Inferior parietal cortex (tissue), 1 donor: ENCODE measurements at regions not wholly inside any gene's neighbourhood (a gene's known extent, or its start where the extent isn't known, plus 50 kb on each side); places are given as distances from the start of the nearest gene placed in this dataset.
"Not testable (repeated sequence)": the region's sequence is repeated elsewhere in the genome, so short reads cannot be mapped to it uniquely, and the experiment has no call there.

Source experiments
- DNase-seq: peaks from one replicate; pipeline ENCODE4 v3.0.0-alpha.2; 2016; ENCODE audit errors: extremely low spot score

- DNase-seq: no peak
Measured at GRCh38 chr5:120329095-120329494, 135.0 kb upstream of the PRR16 start.

GRCh38 chr5:120330558-120330957 is 133.5 kb upstream of the PRR16 start:
- DNase-seq: no peak

GRCh38 chr5:120344181-120344580 is 119.9 kb upstream of the PRR16 start:
- DNase-seq: no peak

- no peak for DNase-seq
Measured at GRCh38 chr5:120345947-120346346, 118.2 kb upstream of the PRR16 start.

- not testable (repeated sequence) for DNase-seq
Measured at GRCh38 chr5:120351071-120351470, 113.0 kb upstream of the PRR16 start.

GRCh38 chr5:120354126-120354525 is 110.0 kb upstream of the PRR16 start:
- no peak for DNase-seq

GRCh38 chr5:120358949-120359348 is 105.2 kb upstream of the PRR16 start:
- DNase-seq: no peak

GRCh38 chr5:120361941-120362340 is 102.2 kb upstream of the PRR16 start:
- DNase-seq: no peak

- DNase-seq: no peak
Measured at GRCh38 chr5:120362426-120362825, 101.7 kb upstream of the PRR16 start.

GRCh38 chr5:120365656-120366446 is 98.2 kb upstream of the PRR16 start:
- no peak for DNase-seq

GRCh38 chr5:120367896-120368634 is 96.0 kb upstream of the PRR16 start:
- DNase-seq: no peak

GRCh38 chr5:120368923-120369715 is 95.0 kb upstream of the PRR16 start:
- no peak for DNase-seq

GRCh38 chr5:120372899-120373298 is 91.2 kb upstream of the PRR16 start:
- DNase-seq: no peak

- no peak for DNase-seq
Measured at GRCh38 chr5:120375248-120375647, 88.9 kb upstream of the PRR16 start.

- DNase-seq: no peak
Measured at GRCh38 chr5:120380644-120381043, 83.5 kb upstream of the PRR16 start.

GRCh38 chr5:120382833-120383232 is 81.3 kb upstream of the PRR16 start:
- DNase-seq: no peak

- DNase-seq: no peak
Measured at GRCh38 chr5:120386981-120387380, 77.1 kb upstream of the PRR16 start.

GRCh38 chr5:120388016-120388781 is 75.9 kb upstream of the PRR16 start:
- DNase-seq: no peak

- no peak for DNase-seq
Measured at GRCh38 chr5:120394259-120394658, 69.8 kb upstream of the PRR16 start.

- no peak for DNase-seq
Measured at GRCh38 chr5:120396186-120396585, 67.9 kb upstream of the PRR16 start.

GRCh38 chr5:120400356-120400755 is 63.7 kb upstream of the PRR16 start:
- DNase-seq: no peak

- DNase-seq: no peak
Measured at GRCh38 chr5:120402606-120403005, 61.5 kb upstream of the PRR16 start.
